Astrocyte of the spinal cord (primary cell): ENCODE measurements at regions not wholly inside any gene's neighbourhood (a gene's known extent, or its start where the extent isn't known, plus 50 kb on each side); places are given as distances from the start of the nearest gene placed in this dataset.
A peak's percentile ranks its signal among the peaks of the same experiment; 100 is the strongest.
"Not testable (repeated sequence)": the region's sequence is repeated elsewhere in the genome, so short reads cannot be mapped to it uniquely, and the experiment has no call there.

ENCODE experiments used
- DNase-seq: peaks from one replicate; pipeline ENCODE4 v3.0.0; 2011; ENCODE audit warnings: low read depth, low spot score
- H3K4me3 ChIP-seq: 2 replicates; pipeline ENCODE4 v1.5.1; 2011; ENCODE audit warnings: low read depth, mild to moderate bottlenecking, low read length, moderate library complexity
- in situ Hi-C: cut with HindIII; loops from 2 replicates; pipeline ENCODE4 v1.10.0; 2017; ENCODE audit warnings: low sequenced_read_pairs
- TF ChIP-seq, protein P1 (sequence below): IDR thresholded peaks from 2 replicates; pipeline ENCODE4 v1.5.1; 2012; ENCODE audit warnings: low read depth, mild to moderate bottlenecking, low read length, inconsistent platforms

DNA sequence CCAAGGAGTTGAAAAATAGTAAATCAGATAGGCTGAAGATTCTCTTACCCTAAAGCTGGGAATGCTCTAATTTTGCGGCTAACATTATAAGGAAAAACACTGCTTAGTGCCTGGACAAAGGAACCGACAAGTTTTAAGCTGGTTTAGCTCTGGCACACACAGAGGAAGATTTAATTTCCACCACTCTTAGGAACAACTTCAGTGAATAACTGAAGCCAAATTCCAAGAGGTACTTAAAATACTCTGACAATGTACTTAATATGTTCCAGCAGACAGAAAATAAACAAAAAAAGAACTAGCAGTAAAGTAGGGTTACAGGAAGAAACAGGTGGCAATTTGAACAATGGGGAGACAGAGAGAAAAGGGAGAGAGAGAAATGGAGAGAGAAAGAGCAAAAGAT lies 340.8 kb upstream of the NDST4 start:
- TF ChIP-seq, protein P1, sequence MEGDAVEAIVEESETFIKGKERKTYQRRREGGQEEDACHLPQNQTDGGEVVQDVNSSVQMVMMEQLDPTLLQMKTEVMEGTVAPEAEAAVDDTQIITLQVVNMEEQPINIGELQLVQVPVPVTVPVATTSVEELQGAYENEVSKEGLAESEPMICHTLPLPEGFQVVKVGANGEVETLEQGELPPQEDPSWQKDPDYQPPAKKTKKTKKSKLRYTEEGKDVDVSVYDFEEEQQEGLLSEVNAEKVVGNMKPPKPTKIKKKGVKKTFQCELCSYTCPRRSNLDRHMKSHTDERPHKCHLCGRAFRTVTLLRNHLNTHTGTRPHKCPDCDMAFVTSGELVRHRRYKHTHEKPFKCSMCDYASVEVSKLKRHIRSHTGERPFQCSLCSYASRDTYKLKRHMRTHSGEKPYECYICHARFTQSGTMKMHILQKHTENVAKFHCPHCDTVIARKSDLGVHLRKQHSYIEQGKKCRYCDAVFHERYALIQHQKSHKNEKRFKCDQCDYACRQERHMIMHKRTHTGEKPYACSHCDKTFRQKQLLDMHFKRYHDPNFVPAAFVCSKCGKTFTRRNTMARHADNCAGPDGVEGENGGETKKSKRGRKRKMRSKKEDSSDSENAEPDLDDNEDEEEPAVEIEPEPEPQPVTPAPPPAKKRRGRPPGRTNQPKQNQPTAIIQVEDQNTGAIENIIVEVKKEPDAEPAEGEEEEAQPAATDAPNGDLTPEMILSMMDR: no peak
- in situ Hi-C loops: no loop called here

DNA sequence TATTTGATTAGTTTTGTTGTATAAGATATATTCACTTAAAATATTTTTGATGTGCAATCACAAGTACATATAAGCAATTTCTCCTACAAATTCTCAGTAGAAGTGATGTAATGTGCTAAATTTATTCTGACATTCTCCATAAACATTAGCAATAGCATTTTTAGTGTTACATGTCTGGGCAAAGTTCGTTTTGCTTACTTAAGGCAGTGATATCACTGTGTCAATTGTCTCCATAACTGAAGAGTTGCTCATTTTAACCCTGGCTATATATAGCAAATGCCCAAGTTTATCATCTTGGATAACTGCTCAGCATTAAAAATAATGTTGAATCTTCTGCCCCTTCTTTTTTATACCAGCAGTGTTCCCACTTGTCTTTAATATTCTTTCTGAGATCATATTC lies 340.0 kb upstream of the NDST4 start:
- TF ChIP-seq, protein P1: no peak
- H3K4me3 ChIP-seq: no peak overlapping the region
- in situ Hi-C loops: no loop called here
- DNase-seq: peak; percentile 1

More for the DNA sequence above, 340.8 kb upstream of the NDST4 start:
- no peak for DNase-seq
- H3K4me3 ChIP-seq: no peak overlapping the region

DNA sequence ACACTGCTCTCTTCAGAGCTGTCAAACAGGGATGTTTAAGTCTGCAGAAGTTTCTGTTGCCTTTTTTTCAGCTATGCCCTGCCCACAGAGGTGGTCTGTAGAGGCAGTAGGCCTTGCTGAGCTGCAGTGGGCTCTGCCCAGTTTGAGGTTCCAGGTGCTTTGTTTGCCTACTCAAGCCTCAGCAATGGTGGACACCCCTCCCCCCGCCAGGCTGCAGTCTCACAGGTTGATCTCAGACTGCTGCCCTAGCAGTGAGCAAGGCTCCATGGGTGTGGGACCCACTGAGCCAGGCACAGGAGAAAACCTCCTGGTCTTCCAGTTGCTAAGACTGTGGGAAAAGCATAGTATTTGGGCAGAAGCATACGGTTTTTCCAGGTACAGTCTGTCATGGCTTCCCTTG lies 338.8 kb upstream of the NDST4 start:
- DNase-seq, H3K4me3 ChIP-seq, in situ Hi-C loops: not testable (repeated sequence)

DNA sequence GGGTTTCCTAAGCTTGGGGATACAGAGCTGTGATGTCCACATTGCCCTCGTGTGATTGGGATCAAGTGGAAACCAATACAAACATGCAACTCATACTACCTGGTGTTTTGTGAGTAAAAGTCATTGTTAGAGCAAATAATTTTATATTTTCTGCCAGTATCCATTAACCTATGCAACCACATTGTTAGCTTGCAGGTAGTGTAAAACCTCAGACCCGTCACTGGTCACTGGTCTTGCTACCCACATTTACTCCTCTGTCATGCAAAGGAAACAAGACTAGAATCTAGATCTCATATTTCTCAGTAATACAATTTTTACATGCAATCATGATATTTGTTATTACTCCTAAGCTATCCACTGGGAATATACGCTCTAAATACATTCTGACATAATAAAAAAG lies 324.3 kb upstream of the NDST4 start:
- in situ Hi-C loops: no loop called here
- no peak for DNase-seq
- TF ChIP-seq, protein P1: no peak
- H3K4me3 ChIP-seq: no peak overlapping the region

DNA sequence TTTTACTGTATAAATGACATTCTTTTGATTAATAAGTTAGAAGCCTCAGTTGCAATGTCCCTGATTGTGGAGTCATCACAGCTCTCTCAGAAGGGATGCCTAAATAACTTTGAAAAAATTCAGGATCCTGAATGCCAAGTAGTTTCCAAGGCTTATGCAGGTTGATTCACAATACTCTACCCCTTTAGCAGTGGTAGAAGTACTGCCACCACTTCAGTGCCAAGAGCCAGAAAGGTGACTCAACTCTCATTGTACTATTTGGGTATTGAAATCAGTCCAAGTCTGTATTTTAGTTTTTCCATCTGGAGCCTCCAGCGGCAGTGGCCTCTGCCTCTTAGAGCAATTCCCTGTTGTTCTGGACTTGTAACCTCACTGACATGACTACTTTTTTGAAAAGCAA lies 320.1 kb upstream of the NDST4 start:
- TF ChIP-seq, protein P1: no peak
- in situ Hi-C loops: no loop called here

DNA sequence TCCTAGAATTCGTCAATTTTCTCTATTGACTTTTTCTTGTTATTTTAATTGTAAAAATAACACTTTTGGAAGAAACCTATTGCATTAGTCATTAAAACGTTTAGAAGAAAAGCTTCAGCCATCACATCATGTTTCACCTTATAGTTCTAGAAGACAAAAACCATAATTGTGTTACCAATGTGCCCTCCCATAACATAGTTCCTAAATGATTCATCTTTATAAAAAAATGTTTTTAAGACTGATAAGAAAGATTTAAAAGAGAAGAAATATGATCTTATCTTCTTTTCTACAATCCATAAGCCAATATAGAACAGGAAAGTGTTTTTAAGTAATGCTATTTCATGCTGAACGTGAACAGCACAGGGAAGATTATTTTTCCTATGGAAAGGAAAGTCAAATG lies 316.6 kb upstream of the NDST4 start:
- no peak for DNase-seq
- TF ChIP-seq, protein P1: no peak
- in situ Hi-C loops: no loop called here
- H3K4me3 ChIP-seq: no peak overlapping the region

More for the DNA sequence above, 320.1 kb upstream of the NDST4 start:
- DNase-seq: no peak
- no peak overlapping the region for H3K4me3 ChIP-seq

DNA sequence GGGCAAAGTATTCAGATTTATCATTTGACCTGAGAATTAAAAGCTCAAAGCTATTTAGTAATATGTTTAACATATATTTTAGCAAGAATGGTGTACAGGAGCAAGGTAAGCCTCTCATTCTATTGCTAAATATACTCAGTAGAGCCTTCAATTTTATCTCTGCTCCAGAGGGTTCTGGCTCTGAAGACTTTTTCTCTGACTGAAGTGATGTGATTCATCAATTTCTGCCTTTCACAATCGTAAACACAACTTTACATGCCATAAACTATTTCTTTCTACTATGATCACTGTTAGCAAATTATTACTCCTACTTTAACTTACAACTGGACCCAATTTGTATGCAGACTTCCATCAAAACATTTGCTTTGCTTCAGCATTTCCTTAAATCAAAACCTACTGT lies 315.0 kb upstream of the NDST4 start:
- TF ChIP-seq, protein P1: no peak
- no peak for DNase-seq
- in situ Hi-C loops: no loop called here
- no peak overlapping the region for H3K4me3 ChIP-seq
